IgD-negative memory B cell (primary cell): ENCODE measurements at regions not wholly inside any gene's neighbourhood (a gene's known extent, or its start where the extent isn't known, plus 50 kb on each side); places are given as distances from the start of the nearest gene placed in this dataset.
"Not testable (repeated sequence)": the region's sequence is repeated elsewhere in the genome, so short reads cannot be mapped to it uniquely, and the experiment has no call there.

Experiments
- H3K27ac Mint-ChIP-seq, 3 donors: one replicate each; pipeline ENCODE4 v1.8.0; 2020 to 2022; ENCODE audit warnings: mild to moderate bottlenecking in 3 of 3, mixed read lengths in 3 of 3, moderate library complexity in 1 of 3
- H3K27me3 Mint-ChIP-seq: one replicate; pipeline ENCODE4 v1.8.0; 2021; ENCODE audit warnings: mixed read lengths
- H3K36me3 Mint-ChIP-seq: one replicate; pipeline ENCODE4 v1.8.0; 2020; ENCODE audit warnings: mild to moderate bottlenecking, mixed read lengths
- H3K4me1 Mint-ChIP-seq, 3 donors: one replicate each; pipeline ENCODE4 v1.8.0; 2020 to 2022; ENCODE audit warnings: mixed read lengths in 3 of 3, mild to moderate bottlenecking in 1 of 3
- H3K4me3 Mint-ChIP-seq, 4 donors: one replicate each; pipeline ENCODE4 v1.8.0; 2020 to 2022; ENCODE audit warnings: mild to moderate bottlenecking in 4 of 4, mixed read lengths in 4 of 4, moderate library complexity in 3 of 4
- H3K9me3 Mint-ChIP-seq, 3 donors: one replicate each; pipeline ENCODE4 v1.8.0; 2020 to 2021; ENCODE audit warnings: mixed read lengths in 3 of 3, mild to moderate bottlenecking in 1 of 3

- H3K9me3 Mint-ChIP-seq = peaks cover 7 to 19% (median 11%) of the 10 kb centered on the region in 3 donors
- H3K4me3 Mint-ChIP-seq = peak overlapping the region in 1 of 4 donors; percentile 28
- peaks cover 6% of the 10 kb centered on the region for H3K36me3 Mint-ChIP-seq
- H3K27ac Mint-ChIP-seq = no peak overlapping the region
- H3K27me3 Mint-ChIP-seq = peaks cover 11% of the 10 kb centered on the region
- no peaks in the 10 kb centered on the region for H3K4me1 Mint-ChIP-seq
Observed at GRCh38 chr6:150299873-150300485, 68.8 kb upstream of the IYD start.

- Mint-ChIP-seq H3K36me3 (peaks cover 6% of the 10 kb centered on the region), H3K27ac (no peak overlapping the region), H3K4me1 (no peaks in the 10 kb centered on the region), H3K4me3 (no peak overlapping the region), H3K27me3 (peaks cover 11% of the 10 kb centered on the region), H3K9me3 (peaks cover 7 to 11% (median 10%) of the 10 kb centered on the region in 3 donors)
Observed at GRCh38 chr6:150301846-150302519, 66.8 kb upstream of the IYD start.

GRCh38 chr6:150302520-150303176, 66.2 kb upstream of the IYD start:
- H3K9me3 Mint-ChIP-seq = peaks cover 5 to 6% (median 6%) of the 10 kb centered on the region in 3 donors
- H3K4me1 Mint-ChIP-seq = no peaks in the 10 kb centered on the region
- peaks cover 1% of the 10 kb centered on the region for H3K36me3 Mint-ChIP-seq
- peaks cover 12% of the 10 kb centered on the region for H3K27me3 Mint-ChIP-seq
- peak overlapping the region in 1 of 4 donors; percentile 3 for H3K4me3 Mint-ChIP-seq
- no peak overlapping the region for H3K27ac Mint-ChIP-seq

GRCh38 chr6:150303256-150303655, 65.6 kb upstream of the IYD start:
- Mint-ChIP-seq H3K27ac (no peak overlapping the region), H3K36me3 (no peaks in the 10 kb centered on the region), H3K4me1 (no peaks in the 10 kb centered on the region), H3K9me3 (peaks cover 0 to under 1% (median under 1%) of the 10 kb centered on the region in 3 donors), H3K4me3 (peak overlapping the region in 1 of 4 donors; percentile 3), H3K27me3 (peaks cover 9% of the 10 kb centered on the region)

GRCh38 chr6:150304429-150304828, 64.4 kb upstream of the IYD start:
- H3K4me1 Mint-ChIP-seq = no peaks in the 10 kb centered on the region
- H3K9me3 Mint-ChIP-seq = no peaks in the 10 kb centered on the region
- H3K27me3 Mint-ChIP-seq = peaks cover 6% of the 10 kb centered on the region
- H3K36me3 Mint-ChIP-seq = no peaks in the 10 kb centered on the region
- H3K4me3 Mint-ChIP-seq = no peak overlapping the region
- H3K27ac Mint-ChIP-seq = no peak overlapping the region

- Mint-ChIP-seq H3K4me1 (peaks cover 0 to 2% (median 0%) of the 10 kb centered on the region in 3 donors), H3K27me3 (peaks cover 6% of the 10 kb centered on the region), H3K27ac (peak overlapping the region in 1 of 3 donors; percentile 89), H3K36me3 (no peaks in the 10 kb centered on the region), H3K4me3 (no peak overlapping the region), H3K9me3 (no peaks in the 10 kb centered on the region)
Observed at GRCh38 chr6:150306290-150306689, 62.5 kb upstream of the IYD start.

GRCh38 chr6:150307520-150307919, 61.3 kb upstream of the IYD start:
- H3K36me3 Mint-ChIP-seq = no peaks in the 10 kb centered on the region
- no peak overlapping the region for H3K27ac Mint-ChIP-seq
- H3K4me3 Mint-ChIP-seq = no peak overlapping the region
- H3K9me3 Mint-ChIP-seq = no peaks in the 10 kb centered on the region
- peaks cover 0 to 2% (median 0%) of the 10 kb centered on the region in 3 donors for H3K4me1 Mint-ChIP-seq
- peaks cover 6% of the 10 kb centered on the region for H3K27me3 Mint-ChIP-seq

- no peak overlapping the region for H3K4me3 Mint-ChIP-seq
- no peak overlapping the region for H3K27ac Mint-ChIP-seq
- no peaks in the 10 kb centered on the region for H3K9me3 Mint-ChIP-seq
- no peaks in the 10 kb centered on the region for H3K36me3 Mint-ChIP-seq
- H3K4me1 Mint-ChIP-seq = peaks cover 0 to 2% (median 0%) of the 10 kb centered on the region in 3 donors
- H3K27me3 Mint-ChIP-seq = peaks cover 9% of the 10 kb centered on the region
Observed at GRCh38 chr6:150308812-150309645, 59.8 kb upstream of the IYD start.

GRCh38 chr6:150310539-150310938, 58.3 kb upstream of the IYD start:
- Mint-ChIP-seq H3K36me3 (no peaks in the 10 kb centered on the region), H3K9me3 (no peaks in the 10 kb centered on the region), H3K27ac (peak overlapping the region in 1 of 3 donors; percentile 47), H3K27me3 (peaks cover 13% of the 10 kb centered on the region), H3K4me3 (no peak overlapping the region), H3K4me1 (peaks cover 0 to 2% (median 0%) of the 10 kb centered on the region in 3 donors)

GRCh38 chr6:150311149-150311944, 57.5 kb upstream of the IYD start:
- Mint-ChIP-seq H3K27me3 (peaks cover 14% of the 10 kb centered on the region), H3K27ac (peak overlapping the region in 1 of 3 donors; percentile 56)
- H3K4me1 Mint-ChIP-seq, H3K4me3 Mint-ChIP-seq, H3K36me3 Mint-ChIP-seq, H3K9me3 Mint-ChIP-seq: not testable (repeated sequence)

GRCh38 chr6:150312395-150312794, 56.4 kb upstream of the IYD start:
- Mint-ChIP-seq H3K9me3 (no peaks in the 10 kb centered on the region), H3K27ac (no peak overlapping the region), H3K27me3 (peaks cover 9% of the 10 kb centered on the region), H3K36me3 (no peaks in the 10 kb centered on the region), H3K4me3 (no peak overlapping the region), H3K4me1 (peaks cover 0 to 2% (median 0%) of the 10 kb centered on the region in 3 donors)

GRCh38 chr6:150312844-150313584, 55.8 kb upstream of the IYD start:
- no peak overlapping the region for H3K27ac Mint-ChIP-seq
- no peaks in the 10 kb centered on the region for H3K36me3 Mint-ChIP-seq
- H3K9me3 Mint-ChIP-seq = no peaks in the 10 kb centered on the region
- H3K27me3 Mint-ChIP-seq = peaks cover 9% of the 10 kb centered on the region
- H3K4me3 Mint-ChIP-seq = no peak overlapping the region
- H3K4me1 Mint-ChIP-seq = peaks cover 0 to 2% (median 0%) of the 10 kb centered on the region in 3 donors

GRCh38 chr6:150313781-150314180, 55.0 kb upstream of the IYD start:
- no peaks in the 10 kb centered on the region for H3K36me3 Mint-ChIP-seq
- H3K9me3 Mint-ChIP-seq = no peaks in the 10 kb centered on the region
- no peak overlapping the region for H3K4me3 Mint-ChIP-seq
- no peak overlapping the region for H3K27ac Mint-ChIP-seq
- H3K27me3 Mint-ChIP-seq = peaks cover 9% of the 10 kb centered on the region
- peaks cover 0 to 2% (median 0%) of the 10 kb centered on the region in 3 donors for H3K4me1 Mint-ChIP-seq
